ENCODE measurements at regions not wholly inside any gene's neighbourhood (a gene's known extent, or its start where the extent isn't known, plus 50 kb on each side); places are given as distances from the start of the nearest gene placed in this dataset.

GRCh38 chr12:34399631-34400410 is 377.5 kb downstream of the ALG10 start:
- no TSS peak for BruUV-seq (replicated peaks)
- TF ChIP-seq CTCF (IDR thresholded peaks at IDR 0.05; ENCODE audit: unreplicated experiment), result no peak
- H3K36me3 Mint-ChIP-seq (ENCODE audit: insufficient read depth, unreplicated experiment), result no peaks in the 10 kb centered on the region
- H3K9me3 Mint-ChIP-seq (ENCODE audit: low read depth, unreplicated experiment), result peaks cover 14% of the 10 kb centered on the region
- no peaks in the 10 kb centered on the region for H3K27me3 Mint-ChIP-seq (ENCODE audit: unreplicated experiment)
- no peak overlapping the region for H3K27ac Mint-ChIP-seq (ENCODE audit: unreplicated experiment)
- H3K4me1 Mint-ChIP-seq (ENCODE audit: low read depth, unreplicated experiment), result no peaks in the 10 kb centered on the region
- no peak overlapping the region for H3K4me3 Mint-ChIP-seq (ENCODE audit: low read depth, unreplicated experiment)
- intact Hi-C loops (cut with micrococcal nuclease; ENCODE audit: unreplicated experiment), result no loop called here
- no peak for DNase-seq
- CTCF ChIA-PET, result no interaction called here

- DNase-seq, result no peak
- TF ChIP-seq CTCF (IDR thresholded peaks at IDR 0.05; ENCODE audit: unreplicated experiment), result no peak
- H3K27me3 Mint-ChIP-seq (ENCODE audit: unreplicated experiment), result no peaks in the 10 kb centered on the region
- H3K4me3 Mint-ChIP-seq (ENCODE audit: low read depth, unreplicated experiment), result no peak overlapping the region
- H3K27ac Mint-ChIP-seq (ENCODE audit: unreplicated experiment), result no peak overlapping the region
- H3K4me1 Mint-ChIP-seq (ENCODE audit: low read depth, unreplicated experiment), result no peaks in the 10 kb centered on the region
- CTCF ChIA-PET, result no interaction called here
- H3K9me3 Mint-ChIP-seq (ENCODE audit: low read depth, unreplicated experiment), result peaks cover 16% of the 10 kb centered on the region
- no peaks in the 10 kb centered on the region for H3K36me3 Mint-ChIP-seq (ENCODE audit: insufficient read depth, unreplicated experiment)
- no TSS peak for BruUV-seq (replicated peaks)
- intact Hi-C loops (cut with micrococcal nuclease; ENCODE audit: unreplicated experiment), result no loop called here
Measured at GRCh38 chr12:34400411-34400881, 378.1 kb downstream of the ALG10 start.

- no peaks in the 10 kb centered on the region for H3K4me1 Mint-ChIP-seq (ENCODE audit: low read depth, unreplicated experiment)
- no peak overlapping the region for H3K27ac Mint-ChIP-seq (ENCODE audit: unreplicated experiment)
- DNase-seq, result no peak
- CTCF ChIA-PET, result no interaction called here
- no peak overlapping the region for H3K4me3 Mint-ChIP-seq (ENCODE audit: low read depth, unreplicated experiment)
- H3K27me3 Mint-ChIP-seq (ENCODE audit: unreplicated experiment), result no peaks in the 10 kb centered on the region
- BruUV-seq (replicated peaks), result no TSS peak
- TF ChIP-seq CTCF (IDR thresholded peaks at IDR 0.05; ENCODE audit: unreplicated experiment), result no peak
- intact Hi-C loops (cut with micrococcal nuclease; ENCODE audit: unreplicated experiment), result no loop called here
- H3K36me3 Mint-ChIP-seq (ENCODE audit: insufficient read depth, unreplicated experiment), result peaks cover 5% of the 10 kb centered on the region
- peaks cover 18% of the 10 kb centered on the region for H3K9me3 Mint-ChIP-seq (ENCODE audit: low read depth, unreplicated experiment)
Measured at GRCh38 chr12:34400986-34401658, 378.8 kb downstream of the ALG10 start.

GRCh38 chr12:34401659-34402227 is 379.4 kb downstream of the ALG10 start:
- H3K9me3 Mint-ChIP-seq (ENCODE audit: low read depth, unreplicated experiment), result peaks cover 18% of the 10 kb centered on the region
- no peaks in the 10 kb centered on the region for H3K27me3 Mint-ChIP-seq (ENCODE audit: unreplicated experiment)
- BruUV-seq (replicated peaks), result no TSS peak
- no peak for DNase-seq
- H3K27ac Mint-ChIP-seq (ENCODE audit: unreplicated experiment), result no peak overlapping the region
- intact Hi-C loops (cut with micrococcal nuclease; ENCODE audit: unreplicated experiment), result no loop called here
- H3K4me3 Mint-ChIP-seq (ENCODE audit: low read depth, unreplicated experiment), result no peak overlapping the region
- CTCF ChIA-PET, result no interaction called here
- TF ChIP-seq CTCF (IDR thresholded peaks at IDR 0.05; ENCODE audit: unreplicated experiment), result no peak
- no peaks in the 10 kb centered on the region for H3K4me1 Mint-ChIP-seq (ENCODE audit: low read depth, unreplicated experiment)
- peaks cover 5% of the 10 kb centered on the region for H3K36me3 Mint-ChIP-seq (ENCODE audit: insufficient read depth, unreplicated experiment)

Measured in Calu3 (cell line).